Naive thymus-derived CD8-positive, alpha-beta T cell (primary cell): ENCODE measurements at regions not wholly inside any gene's neighbourhood (a gene's known extent, or its start where the extent isn't known, plus 50 kb on each side); places are given as distances from the start of the nearest gene placed in this dataset.

ENCODE experiments used
- ATAC-seq, 2 donors: fragments of 150-1000 bp; cut with Tn5 transposase in 1 of 2; sonication (Bioruptor Pico), chemical (Tn5 transposase) in 1 of 2; 1 replicate in 1 of 2; 2 replicates in 1 of 2; pipeline ENCODE4 v1.10.0; 2021; ENCODE audit warnings: mild to moderate bottlenecking in 2 of 2, moderate library complexity in 2 of 2
- POLR2A ChIA-PET: fragments of 350-600 bp; sonication (Branson Sonifier 250); formaldehyde crosslinking; loops from one replicate; lab custom pipeline; 2021; ENCODE audit warnings: antibody characterized with exemption; lab: Charles Lee
- DNase-seq, 10 donors: peaks; one replicate each; pipeline versions ENCODE4 v3.0.0 to v3.0.0-alpha.2; 2020 to 2022
- H3K27ac Mint-ChIP-seq, 10 donors: one replicate each; pipeline ENCODE4 v1.8.0; 2020 to 2022; ENCODE audit warnings: mild to moderate bottlenecking in 10 of 10, mixed read lengths in 10 of 10, moderate library complexity in 4 of 10, inconsistent platforms in 1 of 10
- H3K27me3 Mint-ChIP-seq, 5 donors: one replicate each; pipeline ENCODE4 v1.8.0; 2021 to 2022; ENCODE audit warnings: mixed read lengths in 5 of 5
- H3K36me3 Mint-ChIP-seq, 3 donors: one replicate each; pipeline ENCODE4 v1.8.0; 2020 to 2022; ENCODE audit warnings: mixed read lengths in 3 of 3, mild to moderate bottlenecking in 2 of 3, inconsistent platforms in 1 of 3
- H3K4me1 Mint-ChIP-seq, 4 donors: one replicate each; pipeline ENCODE4 v1.8.0; 2021 to 2022; ENCODE audit warnings: mixed read lengths in 4 of 4
- H3K4me3 Mint-ChIP-seq, 10 donors: one replicate each; pipeline ENCODE4 v1.8.0; 2020 to 2022; ENCODE audit warnings: mild to moderate bottlenecking in 10 of 10, mixed read lengths in 10 of 10, moderate library complexity in 6 of 10, inconsistent platforms in 1 of 10
- H3K9me3 Mint-ChIP-seq, 9 donors: one replicate each; pipeline ENCODE4 v1.8.0; 2020 to 2022; ENCODE audit warnings: mixed read lengths in 9 of 9, mild to moderate bottlenecking in 3 of 9, inconsistent platforms in 1 of 9, moderate library complexity in 1 of 9

DNA sequence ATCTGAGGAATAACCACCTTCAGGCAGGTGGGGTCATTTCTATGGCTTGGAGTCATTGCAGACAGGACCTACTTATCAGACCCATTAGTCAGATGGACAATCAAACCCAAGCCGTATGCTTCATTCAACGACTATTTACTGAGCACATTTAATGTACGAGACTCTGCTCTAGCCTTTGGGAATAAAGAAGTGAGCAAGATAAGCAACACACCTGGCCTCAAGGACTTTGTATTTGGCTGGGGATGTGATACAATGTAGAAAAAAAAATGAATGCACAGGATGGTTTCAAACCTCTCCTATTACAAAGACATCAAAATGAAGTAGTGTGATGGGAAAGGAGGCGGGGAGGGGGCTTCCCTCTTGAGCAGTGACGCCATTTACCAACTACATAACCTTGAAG is 311.7 kb downstream of the PMP22 start:
- ATAC-seq = no peak
- no peaks in the 10 kb centered on the region for H3K4me1 Mint-ChIP-seq
- POLR2A ChIA-PET = no interaction called here
- H3K4me3 Mint-ChIP-seq = no peak overlapping the region
- H3K27ac Mint-ChIP-seq = no peak overlapping the region
- no peak for DNase-seq
- H3K9me3 Mint-ChIP-seq = peaks cover 0 to 4% (median 0%) of the 10 kb centered on the region in 9 donors
- H3K27me3 Mint-ChIP-seq = peaks cover 15 to 35% (median 22%) of the 10 kb centered on the region in 5 donors
- no peaks in the 10 kb centered on the region for H3K36me3 Mint-ChIP-seq

DNA sequence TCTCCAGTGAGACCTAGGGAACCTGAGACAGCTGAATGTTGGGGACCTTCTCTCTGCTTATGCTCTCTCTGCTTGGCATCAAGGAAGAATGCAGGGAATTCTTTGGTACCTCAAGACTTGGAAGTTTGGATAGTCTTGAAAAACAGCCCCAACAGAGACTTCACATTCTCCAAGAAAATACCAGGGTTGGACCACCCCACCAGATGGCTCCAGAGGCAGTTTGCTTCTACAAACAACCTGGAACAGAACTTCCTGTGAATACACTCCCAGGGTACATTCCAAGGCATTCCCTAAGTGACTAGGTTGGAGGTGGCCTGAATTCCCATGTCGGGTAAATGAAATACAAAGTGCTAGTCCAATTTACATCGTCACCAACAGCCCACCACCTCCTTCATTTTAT is 314.4 kb downstream of the PMP22 start:
- no peak overlapping the region for H3K27ac Mint-ChIP-seq
- no peaks in the 10 kb centered on the region for H3K36me3 Mint-ChIP-seq
- ATAC-seq (no peak), DNase-seq (no peak)
- no peak overlapping the region for H3K4me3 Mint-ChIP-seq
- peaks cover 9 to 32% (median 15%) of the 10 kb centered on the region in 5 donors for H3K27me3 Mint-ChIP-seq
- H3K9me3 Mint-ChIP-seq = peaks cover 0 to 4% (median 0%) of the 10 kb centered on the region in 9 donors
- H3K4me1 Mint-ChIP-seq = no peaks in the 10 kb centered on the region
- POLR2A ChIA-PET = no interaction called here

DNA sequence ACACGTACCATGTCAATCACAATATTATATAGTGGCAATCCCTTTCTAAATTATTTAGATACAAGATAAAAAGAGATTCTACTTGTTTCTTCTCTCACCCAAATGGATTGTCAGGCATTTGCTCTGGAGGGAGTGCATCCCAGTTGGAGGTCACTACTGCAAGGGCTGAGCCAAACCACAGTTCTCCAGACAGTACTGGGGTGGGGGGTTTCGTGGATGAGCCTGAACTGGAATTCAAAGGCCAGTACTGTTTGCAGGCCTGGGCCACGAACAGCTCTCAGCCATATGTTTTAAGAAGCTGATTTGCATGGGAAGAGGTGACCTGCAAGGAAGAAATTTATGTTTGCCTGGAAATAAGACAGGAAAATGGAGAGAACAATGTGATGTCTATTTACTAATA is 314.9 kb downstream of the PMP22 start:
- ATAC-seq = no peak
- Mint-ChIP-seq H3K27me3 (peaks cover 10 to 32% (median 16%) of the 10 kb centered on the region in 5 donors), H3K27ac (no peak overlapping the region), H3K9me3 (peaks cover 0 to 3% (median 0%) of the 10 kb centered on the region in 9 donors), H3K36me3 (no peaks in the 10 kb centered on the region), H3K4me1 (no peaks in the 10 kb centered on the region), H3K4me3 (no peak overlapping the region)
- POLR2A ChIA-PET = no interaction called here
- DNase-seq = no peak

DNA sequence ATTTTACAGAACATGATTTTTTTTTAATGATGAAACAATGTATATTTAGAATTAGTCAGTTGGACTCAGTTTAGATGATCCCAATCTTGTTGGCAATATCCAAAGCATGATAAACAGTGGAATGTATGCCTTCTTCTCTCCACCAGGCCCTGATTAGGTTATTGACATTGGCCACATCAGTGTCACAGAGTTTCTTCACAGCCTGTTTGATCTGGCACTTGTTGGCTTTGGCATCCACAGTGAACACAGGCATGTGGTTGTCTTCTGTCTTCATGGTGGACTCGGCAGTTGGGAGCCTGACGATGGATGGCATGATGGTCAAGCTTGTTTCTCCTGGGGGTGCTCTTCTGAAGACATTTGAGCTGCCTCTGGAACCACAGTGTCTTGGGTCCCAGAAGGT is 317.5 kb downstream of the PMP22 start:
- ATAC-seq = no peak

DNA sequence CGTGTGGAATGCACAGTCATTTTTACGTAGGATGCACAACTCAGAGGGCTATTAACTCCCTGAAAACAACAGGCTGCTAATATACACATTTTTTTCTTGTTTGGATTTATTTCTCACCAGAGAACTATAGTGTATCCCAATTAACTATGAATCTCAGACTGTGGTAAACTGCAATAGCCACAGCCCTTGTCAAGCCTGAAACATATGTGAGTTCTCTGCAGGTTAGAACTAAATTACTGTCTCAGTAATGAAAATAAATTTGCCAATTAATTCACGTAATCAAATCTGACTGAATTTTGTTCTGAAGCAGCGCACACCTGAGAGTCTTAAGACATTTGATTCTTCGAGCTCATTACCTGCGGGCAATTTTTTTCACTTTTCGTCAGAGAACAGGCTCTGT is 318.6 kb downstream of the PMP22 start:
- Mint-ChIP-seq H3K36me3 (no peaks in the 10 kb centered on the region), H3K27ac (no peak overlapping the region), H3K9me3 (no peaks in the 10 kb centered on the region), H3K4me1 (no peaks in the 10 kb centered on the region), H3K27me3 (peaks cover 11 to 44% (median 16%) of the 10 kb centered on the region in 5 donors), H3K4me3 (no peak overlapping the region)
- POLR2A ChIA-PET = no interaction called here
- ATAC-seq (no peak), DNase-seq (no peak)

More for the DNA sequence above, 317.5 kb downstream of the PMP22 start:
- DNase-seq = no peak
- H3K9me3 Mint-ChIP-seq = peaks cover 0 to 2% (median 0%) of the 10 kb centered on the region in 9 donors
- H3K27me3 Mint-ChIP-seq = peaks cover 10 to 39% (median 17%) of the 10 kb centered on the region in 5 donors
- no peak overlapping the region for H3K4me3 Mint-ChIP-seq
- H3K4me1 Mint-ChIP-seq = no peaks in the 10 kb centered on the region
- no peaks in the 10 kb centered on the region for H3K36me3 Mint-ChIP-seq
- POLR2A ChIA-PET = no interaction called here
- no peak overlapping the region for H3K27ac Mint-ChIP-seq

DNA sequence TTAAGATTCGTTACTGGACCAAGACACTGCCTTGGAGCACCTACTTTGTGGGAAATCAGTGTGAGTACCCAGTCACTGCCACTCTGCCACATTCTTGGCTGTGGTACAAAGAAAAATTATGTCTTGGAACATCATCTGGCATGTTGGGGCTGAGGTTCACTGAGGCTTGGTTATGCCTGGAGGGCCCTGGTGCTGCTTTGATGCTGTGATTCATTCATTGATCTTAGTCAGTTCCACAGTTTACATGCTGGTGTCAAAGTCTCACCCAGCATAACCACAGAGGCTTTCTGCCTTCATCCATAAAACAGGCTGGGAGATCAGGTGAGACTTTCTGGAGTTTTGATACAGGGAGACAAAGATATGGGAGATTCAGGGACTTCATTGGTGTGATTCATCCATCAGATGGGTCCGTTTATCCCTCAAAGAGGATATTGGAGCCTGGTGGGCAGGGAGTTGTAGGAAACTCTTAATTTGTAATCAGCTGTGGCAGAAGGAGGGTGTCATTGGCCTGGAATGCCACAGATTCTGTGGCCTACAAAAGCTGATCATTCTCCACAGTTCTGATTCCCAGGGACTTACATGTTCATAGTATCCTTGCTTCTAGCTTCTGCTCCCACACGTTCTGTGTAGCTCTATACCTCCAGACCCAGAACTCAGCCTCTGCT is 322.5 kb downstream of the PMP22 start:
- POLR2A ChIA-PET = no interaction called here
- peaks cover 4 to 38% (median 8%) of the 10 kb centered on the region in 5 donors for H3K27me3 Mint-ChIP-seq
- no peaks in the 10 kb centered on the region for H3K36me3 Mint-ChIP-seq
- H3K9me3 Mint-ChIP-seq = no peaks in the 10 kb centered on the region
- ATAC-seq (no peak), DNase-seq (no peak)
- no peaks in the 10 kb centered on the region for H3K4me1 Mint-ChIP-seq
- no peak overlapping the region for H3K4me3 Mint-ChIP-seq
- no peak overlapping the region for H3K27ac Mint-ChIP-seq

DNA sequence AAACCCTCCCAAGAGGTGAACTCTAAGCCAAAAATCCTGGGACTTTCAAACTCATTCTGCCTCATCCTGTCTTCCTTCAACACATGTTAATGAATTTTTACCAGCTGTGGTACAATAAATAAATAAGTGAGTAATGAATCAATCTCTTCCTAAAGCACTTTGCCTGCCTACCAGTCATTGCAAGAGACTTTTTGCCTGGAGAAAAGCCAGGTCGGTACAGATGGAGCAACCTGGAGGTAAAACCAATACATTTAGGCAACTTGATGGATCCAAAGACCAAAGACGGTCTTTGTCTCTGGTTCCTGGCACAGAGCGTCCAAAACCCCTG is 324.2 kb downstream of the PMP22 start:
- peaks cover 4 to 34% (median 10%) of the 10 kb centered on the region in 5 donors for H3K27me3 Mint-ChIP-seq
- H3K36me3 Mint-ChIP-seq = no peaks in the 10 kb centered on the region
- H3K4me3 Mint-ChIP-seq = no peak overlapping the region
- H3K9me3 Mint-ChIP-seq = no peaks in the 10 kb centered on the region
- DNase-seq (no peak), ATAC-seq (no peak)
- no peak overlapping the region for H3K27ac Mint-ChIP-seq
- no peaks in the 10 kb centered on the region for H3K4me1 Mint-ChIP-seq
- POLR2A ChIA-PET = no interaction called here

DNA sequence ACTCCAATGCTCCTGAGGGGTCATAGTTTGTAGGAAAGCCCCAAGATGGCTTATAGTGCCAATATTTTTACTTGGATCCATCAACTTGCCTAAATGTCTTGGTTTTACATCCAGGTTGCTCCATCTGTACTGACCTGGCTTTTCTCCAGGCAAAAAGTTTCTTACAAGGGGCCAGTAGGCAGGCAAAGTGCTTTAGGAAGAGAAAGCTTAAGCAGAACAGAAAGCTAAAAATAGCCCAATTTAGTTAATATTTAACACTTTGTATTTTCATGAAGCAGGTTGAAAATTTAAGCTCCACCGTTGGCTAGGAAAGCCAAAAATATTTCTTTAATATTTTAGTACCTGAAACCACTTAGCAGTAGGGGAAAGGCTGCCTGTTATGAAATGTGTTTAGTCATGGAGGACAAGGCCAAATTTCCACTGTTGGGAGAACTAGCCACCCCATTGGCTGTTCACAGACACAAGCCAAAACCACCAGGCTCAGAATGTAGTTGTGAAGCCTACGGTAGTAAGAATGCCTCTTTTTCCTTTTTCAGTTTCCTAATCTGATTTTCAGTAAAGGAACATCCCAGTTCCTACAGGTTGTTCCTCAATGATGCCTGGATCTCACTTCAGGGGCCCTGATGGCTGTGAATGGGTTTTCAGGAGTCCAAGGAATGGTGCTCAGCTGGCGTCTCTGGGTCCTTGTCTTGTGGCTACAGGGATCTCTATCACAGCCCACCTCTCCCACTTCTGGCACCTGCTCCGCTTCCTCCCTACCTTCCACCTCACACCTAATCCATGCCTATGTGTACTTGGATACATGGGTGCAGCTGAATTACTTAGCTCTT is 324.8 kb downstream of the PMP22 start:
- POLR2A ChIA-PET = no interaction called here
- Mint-ChIP-seq H3K9me3 (no peaks in the 10 kb centered on the region), H3K36me3 (no peaks in the 10 kb centered on the region), H3K27ac (no peak overlapping the region), H3K27me3 (peaks cover 2 to 34% (median 10%) of the 10 kb centered on the region in 5 donors), H3K4me3 (no peak overlapping the region), H3K4me1 (no peaks in the 10 kb centered on the region)
- no peak for ATAC-seq
- DNase-seq = no peak

DNA sequence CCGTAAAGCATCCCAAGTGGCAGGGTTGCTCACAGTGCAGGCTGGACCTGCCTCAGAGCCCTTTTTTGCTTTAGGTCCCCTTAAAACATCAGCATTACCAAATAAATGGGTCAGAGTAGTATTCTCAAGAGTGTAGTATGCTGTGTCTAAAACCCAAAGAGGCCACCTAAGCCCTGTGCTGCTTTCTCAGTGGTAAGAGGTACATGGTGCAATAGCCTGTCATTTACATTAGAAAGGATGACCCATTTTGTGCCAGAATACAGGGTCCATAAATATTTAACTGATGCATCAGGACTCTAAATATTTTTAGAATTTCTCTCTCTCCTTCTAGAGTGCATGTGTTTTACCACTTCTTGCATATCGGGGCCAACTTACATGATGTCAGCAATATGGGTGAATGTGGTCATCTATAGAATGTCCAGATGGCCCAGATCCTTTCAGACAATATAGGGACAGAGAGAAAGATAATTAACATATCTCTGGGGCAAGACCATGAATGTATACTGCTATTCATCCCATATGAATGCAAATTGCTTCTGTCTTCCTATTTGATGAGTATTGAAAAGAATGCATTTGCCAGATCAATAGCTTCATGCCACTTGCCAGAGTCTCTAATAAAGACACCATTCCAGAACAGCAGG is 329.2 kb downstream of the PMP22 start:
- H3K36me3 Mint-ChIP-seq = no peaks in the 10 kb centered on the region
- H3K27ac Mint-ChIP-seq = no peak overlapping the region
- DNase-seq = no peak
- H3K27me3 Mint-ChIP-seq = peaks cover 2 to 24% (median 6%) of the 10 kb centered on the region in 5 donors
- POLR2A ChIA-PET = no interaction called here
- no peaks in the 10 kb centered on the region for H3K4me1 Mint-ChIP-seq
- no peak overlapping the region for H3K4me3 Mint-ChIP-seq
- no peak for ATAC-seq
- H3K9me3 Mint-ChIP-seq = no peaks in the 10 kb centered on the region

DNA sequence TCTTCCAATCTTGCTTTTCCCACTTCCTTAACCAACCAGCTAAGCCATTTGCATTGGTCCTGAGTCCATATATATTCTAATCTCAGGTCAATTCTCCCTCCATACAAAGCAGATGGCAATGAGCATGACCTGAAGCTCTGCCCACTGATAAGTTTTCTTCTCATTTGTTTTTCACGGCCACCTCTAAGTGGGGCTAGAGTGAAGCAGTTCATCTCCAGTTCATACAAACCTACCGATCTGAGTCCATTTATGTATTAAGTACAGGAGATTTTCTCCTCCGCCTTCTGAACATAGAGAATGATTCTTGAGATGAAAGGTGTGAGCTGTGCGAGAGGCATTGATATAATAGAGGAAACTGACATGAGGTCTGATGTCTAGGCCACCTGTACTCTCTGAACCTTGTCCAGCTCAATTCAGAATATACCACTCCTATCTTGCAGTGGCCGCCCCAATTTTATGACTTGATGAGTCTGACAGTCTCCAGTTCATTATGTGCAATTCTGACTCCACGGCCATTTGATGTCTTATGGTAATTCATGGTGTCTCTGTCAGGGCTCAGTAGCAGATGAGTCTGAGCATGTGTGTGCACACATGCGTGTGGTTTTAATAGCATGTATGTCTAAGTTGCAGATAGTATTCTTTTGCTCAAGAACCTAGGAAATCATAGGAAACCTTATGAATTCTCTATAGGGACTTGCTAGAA is 329.8 kb downstream of the PMP22 start:
- no peaks in the 10 kb centered on the region for H3K36me3 Mint-ChIP-seq
- no peak overlapping the region for H3K4me3 Mint-ChIP-seq
- POLR2A ChIA-PET = no interaction called here
- no peaks in the 10 kb centered on the region for H3K9me3 Mint-ChIP-seq
- no peak for ATAC-seq
- no peak overlapping the region for H3K27ac Mint-ChIP-seq
- no peak for DNase-seq
- H3K4me1 Mint-ChIP-seq = no peaks in the 10 kb centered on the region
- H3K27me3 Mint-ChIP-seq = peaks cover 0 to 20% (median 4%) of the 10 kb centered on the region in 5 donors

DNA sequence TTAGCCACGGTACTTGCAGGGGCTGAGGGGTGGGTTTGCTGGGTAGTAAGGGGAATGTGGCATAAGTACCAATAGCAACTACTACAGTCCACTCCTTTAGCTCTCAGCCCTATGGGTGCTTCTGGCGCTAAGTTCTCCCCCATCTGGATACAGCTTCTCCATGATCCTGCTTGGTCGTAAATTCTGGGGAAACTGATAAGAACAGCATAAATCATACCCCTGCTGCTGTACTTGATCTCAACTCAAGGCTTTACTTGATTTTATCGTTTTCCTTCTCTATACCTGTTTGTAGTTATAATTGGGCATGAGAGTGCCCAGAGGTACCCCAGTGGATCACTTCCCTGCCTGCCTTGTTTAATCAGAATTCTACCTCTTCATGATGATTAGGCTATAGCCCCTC is 331.4 kb downstream of the PMP22 start:
- Mint-ChIP-seq H3K4me3 (no peak overlapping the region), H3K27me3 (peaks cover 0 to 17% (median 8%) of the 10 kb centered on the region in 5 donors), H3K9me3 (no peaks in the 10 kb centered on the region), H3K4me1 (no peaks in the 10 kb centered on the region), H3K27ac (no peak overlapping the region), H3K36me3 (no peaks in the 10 kb centered on the region)
- DNase-seq (no peak), ATAC-seq (no peak)
- POLR2A ChIA-PET = interaction anchor here (0.6 kb wide), 1 partner anchor 264 kb away, joined by 4 read pairs; no protein-coding TSS in a partner anchor

DNA sequence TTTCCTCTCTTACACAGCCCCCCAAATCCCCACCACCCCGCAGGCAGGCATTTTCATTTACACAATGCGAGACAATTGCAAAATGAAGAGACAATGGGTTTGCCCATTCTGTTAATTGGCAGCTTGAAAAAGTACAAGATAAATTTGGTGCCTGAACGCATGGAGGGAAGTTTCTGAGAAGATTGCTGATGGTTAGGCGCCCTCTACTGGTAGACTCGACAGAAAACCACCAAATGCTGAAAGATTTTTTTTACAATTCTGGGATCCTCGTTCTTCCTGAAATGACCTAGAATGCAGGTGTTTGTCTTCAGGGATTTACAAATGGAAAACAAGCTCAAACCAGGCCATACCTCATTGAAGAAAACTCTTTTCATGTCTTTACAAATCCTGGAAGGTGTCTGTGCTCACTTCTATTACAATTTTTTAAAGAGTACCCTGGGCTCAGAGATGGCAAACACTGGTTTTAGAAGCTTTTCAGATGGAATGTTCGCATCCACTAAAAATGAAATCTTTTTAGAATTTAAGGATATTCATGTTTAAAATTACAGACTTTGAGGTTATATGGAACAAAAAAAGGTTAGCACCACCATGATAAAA is 338.5 kb downstream of the PMP22 start:
- Mint-ChIP-seq H3K4me1 (no peaks in the 10 kb centered on the region), H3K27ac (no peak overlapping the region), H3K36me3 (no peaks in the 10 kb centered on the region), H3K9me3 (peaks cover 0 to 1% (median 0%) of the 10 kb centered on the region in 9 donors), H3K4me3 (no peak overlapping the region), H3K27me3 (peaks cover 2 to 12% (median 8%) of the 10 kb centered on the region in 5 donors)
- DNase-seq (peak; percentile 25 to 75 (median 50)), ATAC-seq (no peak)
- POLR2A ChIA-PET = interaction anchor here (1.0 kb wide), 1 partner anchor 624 kb away, joined by 4 read pairs; no protein-coding TSS in a partner anchor
